GM21526 (cell line): ENCODE measurements at regions not wholly inside any gene's neighbourhood (a gene's known extent, or its start where the extent isn't known, plus 50 kb on each side); places are given as distances from the start of the nearest gene placed in this dataset.
"Not testable (repeated sequence)": the region's sequence is repeated elsewhere in the genome, so short reads cannot be mapped to it uniquely, and the experiment has no call there.

Experiments
- ATAC-seq: cut with Tn5 transposase; IDR thresholded peaks from one replicate; pipeline ENCODE4 v1.9.1; 2021; ENCODE audit warnings: moderate library complexity; ENCODE audit not compliant: unreplicated experiment, low FRiP score

GRCh38 chr2:208916881-208917280, 507.0 kb upstream of the MAP2 start:
- no peak for ATAC-seq

GRCh38 chr2:208921358-208921757, 502.5 kb upstream of the MAP2 start:
- ATAC-seq, result not testable (repeated sequence)

DNA sequence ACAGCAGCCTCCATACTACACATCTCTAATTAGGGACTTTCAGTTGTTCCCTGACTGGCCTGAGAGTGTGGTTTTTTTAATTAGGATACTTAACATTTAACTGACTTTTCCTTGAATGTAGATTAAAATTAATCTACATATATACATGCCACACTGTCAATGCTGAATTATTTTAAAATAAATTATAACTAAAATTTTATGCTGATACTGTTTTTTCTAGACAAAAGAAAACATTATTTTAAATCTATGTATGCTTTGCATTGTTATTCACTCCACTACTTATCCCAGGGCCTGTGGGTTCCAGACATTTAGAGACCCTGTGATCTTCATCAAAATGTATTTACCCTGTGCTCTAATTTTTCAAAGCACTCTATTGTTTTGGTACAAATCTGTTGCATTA, 496.0 kb upstream of the MAP2 start:
- ATAC-seq, result no peak

- ATAC-seq, result no peak
Observed at GRCh38 chr2:208929139-208929864, 494.5 kb upstream of the MAP2 start.

GRCh38 chr2:208929894-208930427, 493.9 kb upstream of the MAP2 start:
- ATAC-seq, result no peak

GRCh38 chr2:208935531-208935930, 488.3 kb upstream of the MAP2 start:
- ATAC-seq, result no peak

GRCh38 chr2:208937521-208937920, 486.3 kb upstream of the MAP2 start:
- no peak for ATAC-seq

DNA sequence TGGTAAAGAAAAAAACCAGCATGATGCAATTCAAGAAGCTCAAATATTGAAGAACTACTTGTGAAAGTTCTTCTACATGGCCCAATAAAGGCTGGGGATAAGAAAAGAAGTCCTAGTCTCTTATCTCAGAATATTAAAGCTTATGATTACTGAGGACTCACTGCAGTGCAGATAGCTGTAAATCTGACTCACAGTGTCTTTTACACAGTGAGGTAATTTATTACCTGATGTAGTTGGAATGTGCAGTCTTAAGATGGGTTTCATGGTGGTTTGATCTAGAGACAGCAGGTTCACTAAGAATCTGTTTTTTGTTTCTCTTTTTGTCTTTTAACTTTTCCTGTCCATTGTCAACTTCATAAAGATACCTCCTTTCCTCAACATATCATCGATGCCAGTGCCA, 484.0 kb upstream of the MAP2 start:
- ATAC-seq, result no peak

- ATAC-seq, result no peak
Observed at GRCh38 chr2:208945719-208946256, 478.1 kb upstream of the MAP2 start.

DNA sequence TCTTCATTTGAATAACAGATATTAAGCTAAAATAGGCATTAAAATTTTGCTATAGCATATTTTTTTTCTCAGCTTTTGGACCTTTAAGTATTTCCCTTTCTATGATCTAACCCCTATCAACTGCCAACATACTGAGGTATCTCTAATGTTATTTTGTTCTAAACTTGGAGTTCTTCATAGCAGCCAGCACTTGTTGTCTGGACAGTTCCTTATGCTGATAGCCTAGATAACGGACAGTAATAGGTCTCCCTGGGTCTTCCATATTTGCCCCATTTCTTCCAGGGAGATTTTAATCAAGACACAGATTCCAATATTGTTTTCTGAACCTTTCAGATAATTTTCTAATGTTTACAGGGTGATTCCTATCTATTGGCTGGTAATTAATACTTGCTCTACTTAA, 475.8 kb upstream of the MAP2 start:
- ATAC-seq, result no peak

DNA sequence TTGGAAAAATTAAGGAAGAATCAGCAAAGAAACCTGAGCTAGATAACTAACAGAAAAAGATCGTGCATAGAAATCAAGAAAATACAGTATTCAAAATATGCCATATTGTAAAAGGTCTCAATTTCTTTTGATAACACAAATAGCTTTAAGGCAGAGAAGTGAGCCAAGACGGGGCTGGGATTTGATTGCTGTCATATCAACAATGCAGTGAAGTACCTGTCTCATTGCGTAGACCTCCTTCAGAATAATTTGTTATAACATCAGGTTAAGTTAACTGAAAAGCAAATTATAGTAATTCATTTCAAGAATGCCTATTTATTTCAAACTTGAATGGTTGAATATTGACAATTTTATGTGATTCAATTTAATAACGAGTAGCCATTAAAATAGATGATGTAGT, 453.8 kb upstream of the MAP2 start:
- ATAC-seq, result no peak

- ATAC-seq, result no peak
Observed at GRCh38 chr2:208977582-208977981, 446.3 kb upstream of the MAP2 start.

GRCh38 chr2:208978946-208979345, 444.9 kb upstream of the MAP2 start:
- ATAC-seq, result no peak

- no peak for ATAC-seq
Observed at GRCh38 chr2:208980321-208980720, 443.5 kb upstream of the MAP2 start.

- no peak for ATAC-seq
Observed at GRCh38 chr2:208982831-208983230, 441.0 kb upstream of the MAP2 start.

DNA sequence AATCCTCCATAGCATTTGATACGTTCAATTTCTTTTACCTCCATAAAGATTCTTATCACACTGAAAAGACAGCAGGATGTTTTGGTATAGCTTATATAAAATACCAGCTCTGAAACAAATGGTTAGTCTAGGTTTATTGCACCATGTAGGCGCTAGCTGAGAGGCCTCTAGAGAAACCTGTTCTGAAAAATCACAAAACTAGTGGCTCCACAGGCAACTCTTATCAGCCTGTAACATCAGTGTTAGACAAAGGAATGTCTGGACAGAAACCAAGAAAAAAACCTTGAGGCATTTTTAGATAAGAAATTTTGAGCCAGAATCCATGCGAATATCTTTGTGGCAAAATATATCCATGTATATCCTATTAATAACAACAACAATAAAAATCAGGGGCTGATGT, 440.4 kb upstream of the MAP2 start:
- no peak for ATAC-seq

- ATAC-seq, result no peak
Observed at GRCh38 chr2:208984376-208985090, 439.3 kb upstream of the MAP2 start.

GRCh38 chr2:208985644-208986043, 438.2 kb upstream of the MAP2 start:
- ATAC-seq, result no peak

DNA sequence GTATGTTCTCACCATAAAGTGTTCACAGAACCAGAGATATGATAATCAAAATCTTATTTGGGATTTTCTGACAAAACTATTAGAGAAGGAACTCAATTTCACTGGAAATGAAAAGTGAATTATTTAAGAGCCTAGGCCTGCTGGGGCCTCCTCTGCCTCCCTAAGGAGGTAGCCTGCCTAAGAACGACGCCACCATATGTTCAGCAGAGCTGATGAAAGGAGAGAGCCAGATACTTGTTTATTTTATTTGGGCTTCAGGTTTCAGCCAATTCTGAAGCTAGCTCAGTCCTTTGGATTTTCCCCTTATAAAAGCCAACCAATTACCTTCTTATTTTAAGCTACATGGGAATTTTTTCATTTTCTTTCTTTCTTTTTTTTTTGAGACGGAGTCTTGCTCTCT, 433.1 kb upstream of the MAP2 start:
- ATAC-seq, result no peak

GRCh38 chr2:208999911-209000310, 423.9 kb upstream of the MAP2 start:
- ATAC-seq, result no peak

- ATAC-seq, result no peak
Observed at GRCh38 chr2:209002054-209002453, 421.8 kb upstream of the MAP2 start.

DNA sequence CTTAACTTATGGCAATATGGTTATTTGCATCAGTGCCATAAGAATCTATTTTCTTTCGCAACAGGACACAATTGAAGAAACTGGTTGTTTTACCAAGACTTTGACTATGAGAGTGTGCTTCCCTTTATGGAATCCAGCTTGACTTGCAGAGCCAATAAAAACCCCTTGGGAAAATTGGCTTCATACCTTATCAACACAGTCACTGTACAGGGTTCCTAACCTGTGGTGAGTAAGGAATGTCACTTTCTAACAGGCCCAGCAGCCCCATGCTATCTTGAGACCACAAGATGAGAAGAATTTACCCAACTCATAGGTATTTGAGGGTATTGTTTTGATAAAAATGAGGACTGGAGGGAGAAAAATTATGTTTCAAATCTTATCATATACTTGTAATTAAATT, 418.5 kb upstream of the MAP2 start:
- ATAC-seq, result no peak
